ENCODE measurements at regions not wholly inside any gene's neighbourhood (a gene's known extent, or its start where the extent isn't known, plus 50 kb on each side); places are given as distances from the start of the nearest gene placed in this dataset.

GRCh38 chr10:35752469-35753461, 110.7 kb upstream of the FZD8 start:
- no peaks in the 10 kb centered on the region for H3K4me1 ChIP-seq
- H3K9me3 ChIP-seq: no peaks in the 10 kb centered on the region
- no peak overlapping the region for H3K27ac ChIP-seq
- intact Hi-C loops (cut with DNase I): no loop called here
- no peaks in the 10 kb centered on the region for H3K36me3 ChIP-seq
- FAIRE-seq (no peak), DNase-seq (no peak), ATAC-seq (peak in 1 of 4 donors; percentile 26)
- no peak overlapping the region for H3K4me3 ChIP-seq
- TF ChIP-seq, protein P1, sequence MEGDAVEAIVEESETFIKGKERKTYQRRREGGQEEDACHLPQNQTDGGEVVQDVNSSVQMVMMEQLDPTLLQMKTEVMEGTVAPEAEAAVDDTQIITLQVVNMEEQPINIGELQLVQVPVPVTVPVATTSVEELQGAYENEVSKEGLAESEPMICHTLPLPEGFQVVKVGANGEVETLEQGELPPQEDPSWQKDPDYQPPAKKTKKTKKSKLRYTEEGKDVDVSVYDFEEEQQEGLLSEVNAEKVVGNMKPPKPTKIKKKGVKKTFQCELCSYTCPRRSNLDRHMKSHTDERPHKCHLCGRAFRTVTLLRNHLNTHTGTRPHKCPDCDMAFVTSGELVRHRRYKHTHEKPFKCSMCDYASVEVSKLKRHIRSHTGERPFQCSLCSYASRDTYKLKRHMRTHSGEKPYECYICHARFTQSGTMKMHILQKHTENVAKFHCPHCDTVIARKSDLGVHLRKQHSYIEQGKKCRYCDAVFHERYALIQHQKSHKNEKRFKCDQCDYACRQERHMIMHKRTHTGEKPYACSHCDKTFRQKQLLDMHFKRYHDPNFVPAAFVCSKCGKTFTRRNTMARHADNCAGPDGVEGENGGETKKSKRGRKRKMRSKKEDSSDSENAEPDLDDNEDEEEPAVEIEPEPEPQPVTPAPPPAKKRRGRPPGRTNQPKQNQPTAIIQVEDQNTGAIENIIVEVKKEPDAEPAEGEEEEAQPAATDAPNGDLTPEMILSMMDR (IDR thresholded peaks at IDR 0.05): no peak
- H3K27me3 ChIP-seq: no peaks in the 10 kb centered on the region
- WGBS, 2 donors: 59% methylated on average over 11 of the region's 11 CpGs

- no peaks in the 10 kb centered on the region for H3K4me1 ChIP-seq
- no peak overlapping the region for H3K27ac ChIP-seq
- DNase-seq (no peak), FAIRE-seq (no peak), ATAC-seq (no peak)
- no peaks in the 10 kb centered on the region for H3K9me3 ChIP-seq
- intact Hi-C loops (cut with DNase I): no loop called here
- TF ChIP-seq, protein P1 (IDR thresholded peaks at IDR 0.05): no peak
- H3K4me3 ChIP-seq: no peak overlapping the region
- no peaks in the 10 kb centered on the region for H3K36me3 ChIP-seq
- no peaks in the 10 kb centered on the region for H3K27me3 ChIP-seq
- WGBS, 2 donors: 66 to 71% methylated on average over 2 of the region's 2 CpGs
Measured at GRCh38 chr10:35751347-35751746, 109.3 kb upstream of the FZD8 start.

GRCh38 chr10:35749230-35749629, 107.1 kb upstream of the FZD8 start:
- no peak for FAIRE-seq

GRCh38 chr10:35745617-35746403, 103.7 kb upstream of the FZD8 start:
- Histone ChIP-seq H3K9me3 (no peaks in the 10 kb centered on the region), H3K4me1 (no peaks in the 10 kb centered on the region), H3K27ac (no peak overlapping the region), H3K4me3 (no peak overlapping the region), H3K36me3 (no peaks in the 10 kb centered on the region), H3K27me3 (no peaks in the 10 kb centered on the region)
- DNase-seq: no peak
- TF ChIP-seq, protein P1 (IDR thresholded peaks at IDR 0.05): no peak
- no peak for FAIRE-seq
- ATAC-seq: no peak
- intact Hi-C loops (cut with DNase I): no loop called here
- 85 to 91% methylated on average over 4 of the region's 4 CpGs for WGBS, 2 donors

More at GRCh38 chr10:35749230-35749629, 107.1 kb upstream of the FZD8 start:
- Histone ChIP-seq H3K4me1 (no peaks in the 10 kb centered on the region), H3K4me3 (no peak overlapping the region), H3K27me3 (no peaks in the 10 kb centered on the region), H3K27ac (no peak overlapping the region), H3K9me3 (no peaks in the 10 kb centered on the region), H3K36me3 (no peaks in the 10 kb centered on the region)
- DNase-seq: no peak
- WGBS, 2 donors: 58 to 66% methylated on average over 6 of the region's 6 CpGs
- no peak for ATAC-seq
- intact Hi-C loops (cut with DNase I): no loop called here
- TF ChIP-seq, protein P1 (IDR thresholded peaks at IDR 0.05): no peak
